Adrenal gland (tissue), 9 donors: ENCODE measurements at regions not wholly inside any gene's neighbourhood (a gene's known extent, or its start where the extent isn't known, plus 50 kb on each side); places are given as distances from the start of the nearest gene placed in this dataset.
A peak's percentile ranks its signal among the peaks of the same experiment; 100 is the strongest.

Experiments
- DNase-seq, 7 donors: peaks; one replicate each; pipeline ENCODE4 v3.0.0-alpha.2; 2019 to 2020
- H3K27ac ChIP-seq, 5 donors: fragments of 200-600 bp; sonication (generic) in 4 of 5; 1 replicate in 3 of 5; 2 replicates in 2 of 5; pipeline versions ENCODE4 v1.5.1 to v1.8.0; 2016 to 2020; ENCODE audit warnings: mild to moderate bottlenecking in 1 of 5
- H3K27me3 ChIP-seq: fragments of 200-600 bp; 2 replicates; pipeline ENCODE4 v1.8.0; 2021
- H3K36me3 ChIP-seq, 2 donors: fragments of 200-600 bp; replicated peaks in 1 of 2; 1 replicate in 1 of 2; 2 replicates in 1 of 2; pipeline versions ENCODE4 v1.5.1 to v1.8.0; 2018 to 2022
- H3K4me1 ChIP-seq, 2 donors: fragments of 200-600 bp; replicated peaks in 1 of 2; 1 replicate in 1 of 2; 2 replicates in 1 of 2; pipeline versions ENCODE4 v1.5.1 to v1.8.0; 2018 to 2021
- H3K4me3 ChIP-seq, 4 donors: fragments of 200-600 bp; sonication (generic) in 3 of 4; one replicate each; pipeline ENCODE4 v1.5.1; 2016 to 2018
- H3K9me3 ChIP-seq, 3 donors: fragments of 200-600 bp; sonication (generic) in 1 of 3; replicated peaks in 1 of 3; 1 replicate in 2 of 3; 2 replicates in 1 of 3; pipeline versions ENCODE4 v1.5.1 to v1.8.0; 2016 to 2021
- CTCF ChIP-seq, 6 experiments: fragments of 450-650 bp in 4 of 6; fragments of 200-600 bp in 2 of 6; sonication (generic) in 1 of 6; IDR thresholded peaks; 1 replicate in 5 of 6; 2 replicates in 1 of 6; pipeline versions ENCODE4 v1.5.1 to v1.8.0; 2016 to 2021; ENCODE audit warnings: antibody characterized with exemption in 6 of 6, mild to moderate bottlenecking in 2 of 6, moderate library complexity in 1 of 6
- POLR2A ChIP-seq, 2 donors: fragments of 450-650 bp; IDR thresholded peaks; one replicate each; pipeline ENCODE4 v1.6.1; 2017; ENCODE audit warnings: antibody characterized with exemption in 2 of 2, mild to moderate bottlenecking in 2 of 2, moderate library complexity in 1 of 2
- WGBS, 4 donors: extraction: QIAGEN DNeasy Blood & Tissue Kit in 2 of 4; methylation state at CpG; one replicate each; pipeline versions ENCODE4 v1.1.5 to v1.1.7; 2013 to 2017; 5-methylcytosine and 5-hydroxymethylcytosine counted together
- intact Hi-C, 2 donors: fragments of 100-400 bp; cut with DNase I; formaldehyde crosslinking; loops; one replicate each; pipeline versions ENCODE4 v1.14.1 to v1.15.0; 2022 to 2023
- donor health status: healthy with polysubstance abuse.
- donor health status: Bipolar disorder and iron deficiency.
- donor health status: DM: yes; HTN: yes; CAD: no.
- donor health status: DM: no; HTN: no; CAD: no.
- donor health status: DM: no; HTN: no; CAD: no.

DNA sequence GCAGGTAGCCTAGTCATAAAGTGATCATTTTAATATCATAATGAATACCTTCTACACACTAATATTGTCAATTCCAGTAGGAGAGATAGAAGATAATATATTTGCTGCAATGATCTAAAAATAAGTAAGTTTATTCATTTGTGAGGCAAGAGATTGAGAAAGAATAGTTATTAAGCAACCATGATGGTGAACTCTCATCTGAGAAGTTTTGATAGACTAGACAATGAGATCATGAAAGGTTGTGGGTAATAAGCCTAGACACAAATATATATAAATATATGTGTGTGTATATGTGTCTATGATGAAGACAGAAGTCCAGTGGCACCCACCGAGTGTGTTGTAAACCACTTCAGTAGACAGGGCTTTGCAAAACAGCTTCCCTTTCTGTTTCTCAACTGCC is 181.0 kb upstream of the CHST9 start:
- H3K4me1 ChIP-seq, result no peaks in the 10 kb centered on the region
- TF ChIP-seq POLR2A (IDR thresholded peaks at IDR 0.05), result no peak
- no peak for TF ChIP-seq CTCF (IDR thresholded peaks at IDR 0.05)
- H3K27ac ChIP-seq, result no peak overlapping the region
- H3K27me3 ChIP-seq, result no peaks in the 10 kb centered on the region
- H3K36me3 ChIP-seq, result no peaks in the 10 kb centered on the region
- no peaks in the 10 kb centered on the region for H3K9me3 ChIP-seq
- no peak for DNase-seq
- no peak overlapping the region for H3K4me3 ChIP-seq
- 54 to 77% (median 71%) methylated on average over 1 of the region's 1 CpG for WGBS, 4 donors
- intact Hi-C loops, result no loop called here

DNA sequence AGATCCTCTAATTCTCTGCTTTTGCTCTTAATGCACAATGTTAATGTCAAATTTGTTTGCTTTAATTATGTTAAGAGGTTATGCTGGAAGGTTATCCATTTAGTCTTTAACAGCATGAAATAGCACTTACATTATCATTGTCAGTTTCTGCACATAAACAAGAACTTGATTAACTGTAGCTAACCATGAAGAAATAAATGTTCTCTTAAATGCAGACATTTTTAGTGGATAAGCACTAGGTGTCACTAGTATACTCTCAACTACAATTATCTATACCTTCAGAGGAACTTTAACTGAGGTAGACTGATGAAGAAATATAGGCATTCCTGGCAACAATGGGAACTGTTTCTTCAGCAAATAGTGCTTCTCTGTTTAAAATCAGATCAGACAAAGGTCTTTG is 178.8 kb upstream of the CHST9 start:
- TF ChIP-seq CTCF (IDR thresholded peaks at IDR 0.05), result peak in 1 of 6 experiments; percentile 9
- no peak for TF ChIP-seq POLR2A (IDR thresholded peaks at IDR 0.05)
- no peak overlapping the region for H3K4me3 ChIP-seq
- intact Hi-C loops, result no loop called here

GRCh38 chr18:27361477-27361876 is 176.4 kb upstream of the CHST9 start:
- WGBS, 4 donors, result 65 to 73% (median 70%) methylated on average over 2 of the region's 2 CpGs
- no peaks in the 10 kb centered on the region for H3K36me3 ChIP-seq
- no peak overlapping the region for H3K27ac ChIP-seq
- H3K9me3 ChIP-seq, result no peaks in the 10 kb centered on the region
- H3K27me3 ChIP-seq, result no peaks in the 10 kb centered on the region
- no peak for TF ChIP-seq POLR2A (IDR thresholded peaks at IDR 0.05)
- no peak for TF ChIP-seq CTCF (IDR thresholded peaks at IDR 0.05)
- no peak overlapping the region for H3K4me3 ChIP-seq
- intact Hi-C loops, result no loop called here
- no peak for DNase-seq
- H3K4me1 ChIP-seq, result no peaks in the 10 kb centered on the region

More for the DNA sequence above, 178.8 kb upstream of the CHST9 start:
- H3K27me3 ChIP-seq, result no peaks in the 10 kb centered on the region
- H3K27ac ChIP-seq, result no peak overlapping the region
- no peak for DNase-seq
- no peaks in the 10 kb centered on the region for H3K9me3 ChIP-seq
- H3K36me3 ChIP-seq, result no peaks in the 10 kb centered on the region
- H3K4me1 ChIP-seq, result no peaks in the 10 kb centered on the region

DNA sequence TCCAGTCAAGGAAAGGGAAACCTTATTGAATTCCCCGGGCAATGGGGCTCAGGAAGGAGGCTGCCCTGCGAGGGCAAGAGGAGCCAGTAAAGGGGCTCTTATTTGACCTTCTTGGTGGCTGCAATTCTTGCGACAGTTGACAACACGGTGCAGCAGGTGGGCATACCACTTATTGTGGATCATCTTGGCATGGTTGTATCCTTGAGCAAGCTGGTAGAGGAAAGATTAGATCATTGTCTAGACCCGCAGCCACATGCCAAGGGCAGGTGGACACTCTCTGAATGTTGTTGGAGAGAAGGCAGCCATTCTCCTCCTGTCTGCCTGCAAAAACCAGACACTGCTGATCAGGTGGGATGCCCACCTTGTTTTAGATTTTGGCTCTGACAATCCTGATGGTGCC is 170.2 kb upstream of the CHST9 start:
- 80 to 90% (median 87%) methylated on average over 5 of the region's 5 CpGs for WGBS, 4 donors
- no peak for DNase-seq
- no peak for TF ChIP-seq CTCF (IDR thresholded peaks at IDR 0.05)
- no peak for TF ChIP-seq POLR2A (IDR thresholded peaks at IDR 0.05)
- H3K27ac ChIP-seq, result no peak overlapping the region
- H3K4me3 ChIP-seq, result no peak overlapping the region
- no peaks in the 10 kb centered on the region for H3K36me3 ChIP-seq
- H3K9me3 ChIP-seq, result no peaks in the 10 kb centered on the region
- intact Hi-C loops, result no loop called here
- no peaks in the 10 kb centered on the region for H3K4me1 ChIP-seq
- H3K27me3 ChIP-seq, result no peaks in the 10 kb centered on the region
